ENCODE measurements at regions not wholly inside any gene's neighbourhood (a gene's known extent, or its start where the extent isn't known, plus 50 kb on each side); places are given as distances from the start of the nearest gene placed in this dataset.

GRCh38 chr14:76320975-76321374, 55.0 kb upstream of the ESRRB start:
- no peak for ATAC-seq
- no peaks in the 10 kb centered on the region for H3K4me1 Mint-ChIP-seq
- H3K9me3 Mint-ChIP-seq, result no peaks in the 10 kb centered on the region
- DNase-seq, result no peak
- no peak overlapping the region for H3K27ac Mint-ChIP-seq
- H3K4me3 Mint-ChIP-seq, result no peak overlapping the region
- peaks cover 30% of the 10 kb centered on the region for H3K27me3 Mint-ChIP-seq

- DNase-seq, result no peak
- H3K4me3 Mint-ChIP-seq, result no peak overlapping the region
- H3K27me3 Mint-ChIP-seq, result peaks cover 48% of the 10 kb centered on the region
- no peak overlapping the region for H3K27ac Mint-ChIP-seq
- H3K4me1 Mint-ChIP-seq, result no peaks in the 10 kb centered on the region
- no peaks in the 10 kb centered on the region for H3K9me3 Mint-ChIP-seq
- ATAC-seq, result no peak
These were observed 53.2 kb upstream of the ESRRB start for GRCh38 chr14:76322594-76323220.

- H3K4me1 Mint-ChIP-seq, result no peaks in the 10 kb centered on the region
- DNase-seq (no peak), ATAC-seq (no peak)
- H3K4me3 Mint-ChIP-seq, result no peak overlapping the region
- H3K9me3 Mint-ChIP-seq, result no peaks in the 10 kb centered on the region
- H3K27me3 Mint-ChIP-seq, result peaks cover 56% of the 10 kb centered on the region
- H3K27ac Mint-ChIP-seq, result no peak overlapping the region
These were observed 52.4 kb upstream of the ESRRB start for GRCh38 chr14:76323331-76324050.

DNA sequence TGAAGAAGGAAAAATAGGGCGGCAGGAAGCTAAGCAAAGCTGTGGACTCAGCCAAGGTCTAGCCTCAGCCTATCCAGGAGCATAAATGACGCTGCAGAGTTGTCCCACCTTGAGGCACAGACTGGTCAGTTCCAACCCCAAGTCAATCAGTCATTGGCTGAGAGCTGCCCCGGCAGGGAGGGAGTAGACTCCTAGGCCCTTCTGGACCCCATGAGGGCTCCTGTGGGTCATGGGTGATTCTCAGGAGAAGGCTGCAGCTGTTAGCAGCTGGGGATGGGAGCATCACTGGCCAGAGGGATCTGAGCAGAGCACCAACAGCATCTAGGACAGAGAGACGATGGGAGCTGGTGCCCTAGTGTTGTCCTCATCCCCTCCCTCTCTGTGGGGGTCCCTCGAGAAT, 51.8 kb upstream of the ESRRB start:
- ATAC-seq, result no peak
- Mint-ChIP-seq H3K4me3 (no peak overlapping the region), H3K9me3 (no peaks in the 10 kb centered on the region), H3K4me1 (no peaks in the 10 kb centered on the region), H3K27ac (no peak overlapping the region), H3K27me3 (peaks cover 62% of the 10 kb centered on the region)
- DNase-seq, result no peak

All from stimulated activated naive CD8-positive, alpha-beta T cell treated with anti-CD3 and anti-CD28 coated beads, Interleukin-15, amount 100 ng/mL, for 72 hours (primary cell).